ENCODE measurements at regions not wholly inside any gene's neighbourhood (a gene's known extent, or its start where the extent isn't known, plus 50 kb on each side); places are given as distances from the start of the nearest gene placed in this dataset.

GRCh38 chr12:126558219-126558618, 1493.0 kb downstream of the AACS start:
- Histone ChIP-seq H3K36me3 (ENCODE audit: control insufficient read depth in 2 of 2, extremely low read depth in 1 of 2, insufficient read depth in 2 of 2, low read length in 2 of 2) (no peaks in the 10 kb centered on the region), H3K4me3 (replicated peaks in 1 of 3; ENCODE audit: insufficient read depth in 1 of 3, low read depth in 1 of 3, low read length in 3 of 3) (no peak overlapping the region), H4K20me1 (replicated peaks; ENCODE audit: control insufficient read depth, extremely low read depth, insufficient read depth, low read length) (no peaks in the 10 kb centered on the region), H3K9ac (replicated peaks; ENCODE audit: extremely low read depth, insufficient read depth, low read length) (no peak overlapping the region), H3K79me2 (ENCODE audit: control insufficient read depth, insufficient read depth, low read length) (no peaks in the 10 kb centered on the region), H3K4me2 (ENCODE audit: insufficient read depth, low read length) (no peak overlapping the region), H3K27me3 (ENCODE audit: control insufficient read depth in 2 of 2, insufficient read depth in 2 of 2, low read length in 2 of 2) (no peaks in the 10 kb centered on the region), H3K9me3 (replicated peaks; ENCODE audit: control insufficient read depth, insufficient read depth, low read length) (peaks cover 9% of the 10 kb centered on the region), H3K4me1 (ENCODE audit: control insufficient read depth, extremely low read depth, insufficient read depth, low read length) (no peaks in the 10 kb centered on the region), H3K27ac (ENCODE audit: insufficient read depth, low read depth, low read length) (no peak overlapping the region), H3K9me1 (replicated peaks; ENCODE audit: control insufficient read depth, extremely low read depth, insufficient read depth, low read length) (no peaks in the 10 kb centered on the region), H2AFZ (ENCODE audit: low read depth, low read length) (no peak overlapping the region)
- intact Hi-C loops (cut with micrococcal nuclease): no loop called here
- ChIA-PET CTCF (no interaction called here), POLR2A (no interaction called here)
- BruUV-seq (replicated peaks): no TSS peak
- TF ChIP-seq CTCF (IDR thresholded peaks at IDR 0.05; ENCODE audit: extremely low read depth in 1 of 2, insufficient read depth in 1 of 2, low read depth in 1 of 2, low read length in 2 of 2) (no peak), MAX (IDR thresholded peaks at IDR 0.05; ENCODE audit: insufficient read depth, insufficient read length) (no peak), FOS (IDR thresholded peaks at IDR 0.05; ENCODE audit: borderline replicate concordance, insufficient read depth, low read length) (no peak), POLR2A (IDR thresholded peaks at IDR 0.05; ENCODE audit: low read depth, low read length) (no peak), JUN (IDR thresholded peaks at IDR 0.05; ENCODE audit: borderline replicate concordance, insufficient read depth, insufficient read length, low read depth) (no peak), POLR2AphosphoS5 (IDR thresholded peaks at IDR 0.05; ENCODE audit: insufficient read depth, low read depth, low read length) (no peak), EZH2 (IDR thresholded peaks at IDR 0.05; ENCODE audit: borderline replicate concordance, low read depth, low read length, severe bottlenecking) (no peak), MYC (IDR thresholded peaks at IDR 0.05; ENCODE audit: low read depth, low read length) (no peak), GATA2 (IDR thresholded peaks at IDR 0.05; ENCODE audit: insufficient read depth, insufficient read length, low read depth, low read length) (no peak)
- no peak for FAIRE-seq
- dilution Hi-C loops (cut with MboI; ENCODE audit: extremely low pct_ligation_motif_present, low sequenced_read_pairs): no loop called here
- DNase-seq (ENCODE audit: low read depth, low spot score): no peak

All from endothelial cell of umbilical vein (primary cell).